Renal cortex interstitium (tissue), 11 donors: ENCODE measurements at regions not wholly inside any gene's neighbourhood (a gene's known extent, or its start where the extent isn't known, plus 50 kb on each side); places are given as distances from the start of the nearest gene placed in this dataset.

Experiments
- DNase-seq, 11 donors: peaks; one replicate each; pipeline ENCODE4 v3.0.0-alpha.2; 2013; ENCODE audit warnings: low read depth in 9 of 11, low spot score in 4 of 11; ENCODE audit errors: extremely low read depth in 1 of 11

DNA sequence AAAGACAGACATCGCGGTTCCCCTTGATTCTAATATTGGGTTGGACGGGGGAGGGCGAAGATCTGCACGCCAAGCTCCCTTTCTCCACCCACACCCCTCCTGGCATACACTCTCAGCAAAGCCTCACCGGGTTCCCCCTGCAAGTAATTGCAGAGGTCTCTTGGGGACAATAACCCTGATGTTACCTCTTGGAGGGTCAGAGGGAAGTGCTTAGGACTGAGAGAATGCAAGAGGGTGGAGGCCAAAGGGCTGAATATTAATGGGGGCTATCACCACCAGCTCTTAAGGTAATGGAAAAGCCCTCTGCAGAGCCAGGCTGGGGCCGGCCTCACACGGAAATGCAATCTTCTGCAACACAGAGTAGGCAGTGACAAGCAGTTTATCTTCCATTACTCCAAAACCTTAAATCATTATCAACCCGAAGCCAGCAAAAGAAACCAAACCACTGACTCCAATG is 344.1 kb upstream of the GATB start:
- no peak for DNase-seq

DNA sequence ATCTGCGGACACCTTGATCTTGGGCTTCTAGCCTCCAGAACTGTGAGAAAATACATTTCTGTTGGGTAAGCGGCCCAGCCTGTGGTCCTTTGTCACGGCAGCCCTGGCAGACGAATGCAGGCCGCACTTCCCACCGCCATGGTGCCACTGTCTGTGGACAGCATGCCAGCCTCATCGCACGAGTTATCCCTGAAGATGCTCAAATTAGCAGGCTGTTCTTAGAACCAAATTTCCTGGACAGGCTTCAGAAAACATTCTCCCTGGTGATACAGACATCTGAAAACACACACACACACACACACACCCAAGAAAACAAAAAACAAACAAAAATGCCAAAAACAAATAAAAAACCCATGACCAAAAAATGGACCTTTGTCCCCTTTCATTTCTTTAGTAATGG is 343.5 kb upstream of the GATB start:
- no peak for DNase-seq

DNA sequence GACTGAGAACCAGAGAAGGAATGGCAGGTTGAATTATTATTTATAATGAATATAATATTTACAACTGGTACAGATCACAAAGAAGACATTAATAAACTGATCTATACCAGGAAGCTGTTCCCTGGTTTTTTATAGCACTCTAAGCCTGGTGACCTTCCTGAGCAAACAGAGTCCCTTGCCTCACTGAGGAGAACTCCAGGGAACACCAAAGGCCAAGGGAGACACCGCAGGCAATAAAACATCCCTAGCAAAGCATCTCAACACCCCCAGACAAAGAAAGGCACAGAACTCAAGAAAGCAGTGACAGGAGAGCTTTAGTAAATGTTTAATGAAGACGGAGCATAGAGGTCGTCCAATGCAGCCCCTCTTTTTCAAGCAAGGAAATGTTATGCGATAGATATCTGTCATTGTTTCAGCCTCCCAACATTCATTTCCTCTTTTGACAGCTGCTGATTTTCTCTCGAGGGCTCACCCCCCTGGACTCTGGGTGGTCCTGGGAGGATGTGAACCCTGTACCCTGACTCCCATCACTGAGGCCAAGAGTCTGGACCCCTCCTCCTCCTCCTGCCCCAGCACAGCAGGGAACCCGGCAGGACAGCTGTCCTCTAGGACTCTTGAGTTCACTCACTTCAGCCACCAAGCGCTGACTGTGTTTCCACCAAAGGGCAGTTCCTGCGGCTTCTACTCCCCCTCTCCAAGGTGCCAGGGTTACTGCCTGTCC is 342.5 kb upstream of the GATB start:
- DNase-seq, result no peak

DNA sequence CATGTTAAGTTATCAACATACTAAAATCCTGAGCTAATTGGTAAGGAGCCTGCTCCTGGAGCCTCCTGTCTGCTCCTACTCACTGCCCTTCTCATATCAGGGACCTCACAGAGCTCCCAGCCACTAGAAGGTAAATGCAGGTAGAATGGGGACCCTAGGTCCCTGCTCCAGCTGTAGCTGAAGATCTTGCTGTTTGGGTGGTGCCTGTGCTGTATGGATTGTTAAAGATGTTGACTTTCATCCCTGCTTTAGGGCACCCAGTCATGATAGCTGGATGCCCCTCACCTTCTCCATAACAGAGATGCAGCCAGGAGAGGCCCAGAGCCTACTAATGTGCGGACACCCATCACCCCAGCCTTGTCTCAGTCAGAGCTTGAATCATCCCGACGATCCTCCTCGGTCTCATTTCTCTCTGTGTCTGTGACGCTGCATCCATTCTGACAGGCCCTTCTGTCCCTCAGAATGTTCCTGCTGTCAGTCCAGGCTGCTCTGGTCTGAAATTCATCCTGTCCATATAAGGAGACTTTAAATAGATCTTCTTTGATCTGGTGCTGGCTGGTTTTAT is 341.7 kb upstream of the GATB start:
- no peak for DNase-seq

DNA sequence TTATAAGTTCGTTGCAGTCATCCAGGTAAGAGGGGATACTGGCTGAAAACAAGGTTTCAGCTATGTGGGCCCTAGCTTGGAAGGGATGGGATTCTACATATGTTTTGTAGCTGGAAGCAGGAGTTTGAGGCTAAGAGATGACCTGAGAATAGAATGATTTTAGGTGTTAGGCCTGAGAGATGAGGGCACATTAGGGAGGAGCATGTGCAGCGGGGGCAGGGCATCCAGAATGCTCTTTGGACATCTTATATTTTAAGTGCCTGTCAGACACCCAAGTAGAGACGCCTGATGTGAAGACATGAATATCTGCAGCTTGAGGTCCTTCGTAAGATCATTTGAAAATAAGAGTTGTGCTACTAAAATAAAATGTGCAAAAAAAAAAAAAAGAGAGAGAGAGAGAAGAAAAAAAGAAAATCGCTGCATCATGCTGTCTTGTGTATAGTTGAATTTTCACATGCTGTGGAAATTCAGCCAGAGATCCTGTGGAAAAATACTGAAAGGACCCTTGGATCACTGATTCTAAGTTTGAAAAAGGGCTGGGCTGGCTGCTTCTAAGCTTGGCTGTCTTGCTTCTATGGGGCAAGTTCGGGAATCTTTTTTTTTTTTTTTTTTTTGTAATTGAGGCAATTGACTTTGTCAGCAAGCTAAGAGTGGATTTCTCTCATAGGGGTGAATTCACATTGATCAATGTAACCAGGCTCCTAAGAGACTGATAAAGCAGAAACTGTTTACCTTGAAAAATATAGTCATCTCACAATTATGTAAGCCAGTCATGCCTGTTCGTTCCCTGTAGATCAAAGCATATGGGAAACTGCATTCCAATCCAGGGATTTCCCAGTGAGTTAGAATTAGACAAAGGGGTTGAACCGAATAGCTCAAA is 341.0 kb upstream of the GATB start:
- no peak for DNase-seq

DNA sequence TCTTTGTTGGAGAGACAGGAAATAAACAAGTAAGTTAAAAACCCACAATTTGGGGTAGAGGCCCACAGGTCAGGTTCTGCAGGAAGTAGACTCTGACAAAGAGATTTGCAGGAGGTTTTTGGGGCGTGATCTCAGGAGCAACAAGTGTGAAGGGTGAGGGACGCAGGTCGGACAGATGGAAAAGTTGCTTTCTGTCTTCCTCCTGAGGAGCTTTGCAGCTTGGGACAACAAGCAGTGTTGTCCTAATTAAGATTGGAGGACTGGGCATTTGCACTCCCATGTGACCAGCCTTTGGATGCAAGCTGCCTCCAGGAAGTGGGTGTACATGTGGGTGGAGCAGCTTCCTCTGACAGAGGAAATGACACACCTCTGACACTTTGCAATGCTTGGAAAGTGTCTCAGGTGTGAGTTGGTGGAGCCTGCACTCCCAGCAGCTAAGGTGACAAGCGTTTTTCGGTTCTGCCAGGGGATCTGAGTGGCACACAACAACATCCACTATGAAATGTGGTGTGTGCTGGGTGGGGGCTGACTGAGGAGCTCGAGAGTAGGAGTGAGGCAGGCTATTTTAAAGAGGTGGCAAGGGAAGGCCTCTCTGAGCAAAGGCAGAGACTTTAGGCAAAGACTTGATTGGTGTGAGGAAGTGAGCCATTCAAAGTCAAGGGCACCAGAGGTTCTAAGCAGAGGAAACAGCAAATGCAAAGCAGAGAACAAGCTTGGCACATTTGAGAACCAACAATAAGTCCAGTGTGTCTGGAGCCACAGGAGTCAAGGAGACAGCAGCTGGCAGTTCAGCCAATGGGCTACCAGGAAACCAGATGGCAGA is 339.8 kb upstream of the GATB start:
- no peak for DNase-seq

DNA sequence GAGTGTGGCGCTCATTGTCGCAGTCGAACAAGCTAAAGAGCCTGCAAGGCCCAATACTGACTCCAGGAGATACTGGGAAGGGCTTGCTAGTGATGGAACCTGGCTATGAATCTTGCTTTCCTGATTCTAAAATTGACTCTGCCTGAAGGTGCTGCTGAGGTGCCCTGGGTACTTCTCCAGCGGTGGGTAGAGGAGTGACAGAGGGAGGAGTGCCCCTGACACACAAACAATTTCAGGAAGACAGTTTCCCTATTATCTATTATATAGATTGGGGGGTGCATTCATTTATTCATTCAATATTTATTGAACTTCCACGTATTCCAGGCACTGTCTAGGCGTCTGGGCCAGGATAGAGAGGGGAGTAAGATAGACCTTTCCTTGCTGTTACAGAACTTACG is 339.2 kb upstream of the GATB start:
- DNase-seq, result no peak

DNA sequence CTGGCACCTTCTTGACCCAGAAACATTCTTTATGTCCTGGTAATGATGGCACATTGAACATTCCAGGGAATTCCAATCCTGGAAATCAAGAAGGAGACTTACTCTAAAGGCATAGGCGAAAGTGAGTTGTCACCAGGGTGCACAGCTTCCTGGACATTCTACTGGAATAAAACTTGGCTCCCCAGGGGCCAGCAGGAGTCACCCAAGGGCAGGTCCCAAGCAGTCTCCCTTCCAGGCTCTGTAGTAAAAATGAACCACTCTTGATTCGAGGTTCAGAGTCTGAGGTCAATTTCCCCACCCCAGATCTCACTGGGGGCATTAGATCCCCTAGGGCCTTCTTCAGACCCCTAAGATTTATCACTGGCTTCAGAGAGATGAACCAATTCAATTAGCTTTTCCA is 338.7 kb upstream of the GATB start:
- no peak for DNase-seq

DNA sequence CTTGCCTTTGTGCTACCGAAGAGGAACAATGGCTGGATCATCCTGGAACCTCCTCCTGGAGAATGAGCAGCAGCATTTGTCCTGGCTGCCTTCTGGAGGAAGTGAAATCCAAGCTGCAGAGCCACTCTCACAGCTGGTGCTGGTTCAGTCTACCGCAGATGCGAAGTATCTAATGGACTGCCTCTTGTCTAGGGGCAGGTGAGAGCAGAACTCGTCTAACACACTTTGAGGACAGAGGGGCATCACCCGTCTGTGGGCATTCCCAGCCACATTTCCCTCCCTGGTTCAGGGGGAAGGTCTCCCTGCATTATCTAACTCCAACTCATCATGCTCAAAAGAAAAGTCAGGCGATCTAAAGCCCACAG is 338.2 kb upstream of the GATB start:
- no peak for DNase-seq

DNA sequence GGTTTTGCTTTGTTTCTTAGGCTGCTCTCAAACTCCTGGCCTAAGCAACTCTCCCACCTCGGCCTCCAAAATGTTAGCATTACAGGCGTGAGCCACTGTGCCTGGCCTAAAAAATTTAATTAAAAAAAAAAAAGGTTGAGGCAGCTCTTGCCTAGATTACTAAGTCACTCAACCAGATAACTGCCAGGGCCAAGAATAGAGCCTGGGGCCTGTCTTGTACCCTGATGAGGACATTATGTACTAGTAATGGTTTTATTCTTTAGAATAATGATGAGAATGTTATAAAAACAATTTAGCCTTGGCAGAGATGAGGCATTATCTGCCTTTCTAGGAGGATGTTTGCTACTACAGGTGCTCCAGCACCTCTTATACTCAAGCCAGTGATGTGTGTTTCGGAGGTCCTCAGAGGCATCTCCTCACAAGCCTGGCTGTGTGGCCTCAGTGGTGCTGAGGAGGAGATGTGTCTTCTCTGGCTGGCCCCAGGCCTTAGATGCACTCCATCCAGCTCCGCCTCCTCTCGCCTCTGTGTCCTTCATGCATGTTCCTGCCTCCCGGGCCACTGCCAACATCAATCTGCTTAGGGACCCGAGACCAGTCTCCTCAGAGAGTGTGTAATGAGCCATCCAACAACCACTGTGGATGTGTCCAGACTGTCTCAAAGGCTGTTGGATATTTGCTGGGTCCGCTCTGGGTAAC is 337.7 kb upstream of the GATB start:
- no peak for DNase-seq

DNA sequence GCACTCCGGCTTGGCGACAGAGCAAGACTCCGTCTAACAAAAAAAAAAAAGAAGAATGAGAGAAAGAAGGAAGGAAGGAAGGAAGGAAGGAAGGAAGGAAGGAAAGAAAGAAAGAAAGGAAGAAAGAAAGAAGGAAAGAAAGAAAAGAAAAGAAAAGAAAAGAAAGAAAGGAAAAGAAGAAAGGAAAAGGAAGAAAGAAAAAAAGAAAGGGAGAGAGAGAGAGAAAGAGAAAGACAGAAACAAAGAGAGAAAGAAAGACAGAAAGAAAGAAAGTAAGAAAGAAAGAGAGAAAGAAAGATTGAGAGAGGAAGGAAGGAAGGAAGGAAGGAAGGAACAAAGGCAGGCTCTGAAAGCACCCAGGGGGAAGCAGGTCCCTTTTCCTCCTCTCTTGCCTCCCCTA is 336.6 kb upstream of the GATB start:
- DNase-seq, result no peak

DNA sequence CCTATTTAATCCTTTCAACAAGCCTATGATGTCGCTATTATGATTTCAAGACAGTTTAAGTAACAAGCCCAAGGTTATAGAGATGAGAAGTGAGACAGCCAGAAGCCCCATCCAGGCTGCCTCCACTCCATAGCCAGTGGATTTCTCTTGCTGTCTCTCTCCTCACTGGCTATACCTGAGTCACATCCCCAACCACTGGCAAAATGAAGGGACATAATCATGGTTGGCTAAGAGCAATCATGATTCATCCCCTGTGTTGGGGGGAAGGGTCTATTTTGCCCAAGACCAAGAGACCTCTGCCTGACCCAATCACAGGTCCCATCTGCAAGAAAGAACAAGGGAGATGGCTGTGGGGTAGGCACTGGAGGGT is 334.9 kb upstream of the GATB start:
- no peak for DNase-seq

DNA sequence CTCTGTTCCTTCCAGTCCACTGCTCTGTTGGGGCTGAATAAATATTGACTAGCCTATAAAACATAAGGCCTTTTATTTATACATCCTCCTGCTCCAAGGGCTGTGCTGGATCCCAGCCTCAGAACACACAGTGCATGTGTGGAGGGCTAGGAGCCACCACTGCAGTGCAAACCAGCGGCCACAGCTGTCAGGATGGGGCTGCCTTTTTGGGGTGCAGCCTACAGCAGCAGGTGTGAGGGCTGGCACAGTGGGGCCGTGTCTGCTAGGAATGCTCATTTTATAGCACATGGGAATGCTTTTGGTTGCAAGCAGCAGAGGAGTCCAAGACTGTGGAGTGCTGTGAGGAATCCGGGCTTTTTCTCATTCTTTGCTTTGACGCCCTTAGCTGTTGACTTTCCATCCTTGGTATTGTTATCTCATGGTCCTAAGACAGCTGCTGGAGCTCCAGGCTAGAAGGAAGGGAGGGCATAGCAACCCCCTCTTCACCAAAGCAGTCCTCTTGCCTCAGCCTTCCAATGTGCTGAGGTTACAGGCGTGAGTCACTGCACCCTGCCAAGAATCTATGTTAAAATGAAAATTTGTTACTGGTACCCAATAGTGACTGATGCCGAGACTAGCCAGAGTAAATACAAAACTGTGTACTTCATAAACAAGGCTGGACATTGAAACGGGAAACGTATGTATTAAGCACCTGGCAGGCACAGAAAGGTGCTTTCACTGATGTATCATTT is 334.3 kb upstream of the GATB start:
- no peak for DNase-seq

DNA sequence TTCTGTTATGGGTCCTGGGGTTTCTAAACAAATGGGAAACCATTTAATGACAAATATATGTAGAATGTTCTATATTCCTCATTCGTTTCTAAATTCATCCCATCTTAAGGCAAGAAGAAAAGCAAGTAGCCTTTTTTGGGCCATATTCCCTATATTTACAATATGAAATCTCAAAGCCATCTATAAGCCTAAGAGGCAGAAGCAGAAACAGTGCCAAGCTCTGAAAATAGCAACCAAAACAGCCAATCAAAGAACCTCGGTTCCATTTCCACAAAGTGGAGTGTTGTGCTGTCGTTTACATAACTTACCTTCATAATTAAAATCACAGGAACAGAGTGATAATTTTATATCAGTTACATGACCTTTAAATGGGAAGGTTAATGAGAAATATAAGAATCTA is 330.6 kb upstream of the GATB start:
- DNase-seq, result no peak

DNA sequence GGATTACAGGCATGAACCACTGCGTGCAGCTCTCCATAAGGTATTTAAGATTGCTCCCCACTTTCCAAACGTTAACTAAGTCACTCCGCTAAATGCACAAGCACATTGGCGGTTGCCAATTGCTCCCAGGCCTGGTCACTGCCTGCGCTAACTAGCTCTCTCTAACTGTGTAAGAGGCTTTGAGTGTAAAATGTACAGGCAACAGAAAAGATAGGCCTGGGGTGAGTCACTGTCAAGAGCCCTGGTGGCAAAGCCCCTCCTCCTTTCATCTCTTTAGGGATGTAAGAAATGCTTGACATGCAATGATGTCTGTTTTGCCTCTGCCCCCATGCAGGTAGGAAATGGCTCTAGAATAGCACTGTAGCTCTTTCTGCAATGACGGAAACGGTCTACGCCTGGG is 329.7 kb upstream of the GATB start:
- no peak for DNase-seq

DNA sequence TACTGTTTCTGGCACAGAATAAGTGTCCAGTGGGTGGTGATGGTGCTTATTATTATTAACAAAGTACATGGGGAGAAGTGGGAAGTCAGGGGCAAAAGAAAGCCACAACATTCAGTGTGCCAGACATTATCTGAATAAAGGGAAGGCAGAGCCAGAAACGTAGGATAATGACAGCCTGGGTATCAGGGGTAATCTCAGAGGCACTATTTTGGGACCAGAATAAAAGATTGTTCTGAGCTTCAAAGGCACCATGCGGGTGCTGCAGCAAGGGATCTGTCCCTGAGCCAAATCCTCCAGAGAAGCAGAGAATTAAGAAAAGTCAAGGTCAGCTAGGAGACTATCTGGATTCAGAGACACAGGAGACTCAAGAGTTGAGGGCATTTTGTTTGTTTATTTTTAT is 328.8 kb upstream of the GATB start:
- no peak for DNase-seq

DNA sequence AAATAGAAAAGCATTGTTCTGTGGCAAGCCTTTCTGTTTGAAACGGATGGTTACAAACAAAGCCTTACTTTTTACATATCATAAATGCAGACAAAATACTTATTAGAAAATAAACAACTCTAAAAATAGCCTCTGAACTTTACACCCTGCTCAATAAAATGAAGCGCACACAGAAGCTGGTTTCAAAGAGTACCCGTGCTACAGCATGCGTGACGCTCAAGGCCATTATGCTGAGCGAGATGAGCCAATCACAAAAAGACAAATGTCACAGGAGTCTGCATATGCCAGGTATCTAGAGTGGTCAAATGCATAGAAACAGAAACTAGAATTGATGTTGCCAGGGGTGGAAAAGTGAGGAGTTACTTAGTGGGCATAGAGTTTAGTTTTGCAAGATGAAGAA is 326.5 kb upstream of the GATB start:
- DNase-seq, result no peak

DNA sequence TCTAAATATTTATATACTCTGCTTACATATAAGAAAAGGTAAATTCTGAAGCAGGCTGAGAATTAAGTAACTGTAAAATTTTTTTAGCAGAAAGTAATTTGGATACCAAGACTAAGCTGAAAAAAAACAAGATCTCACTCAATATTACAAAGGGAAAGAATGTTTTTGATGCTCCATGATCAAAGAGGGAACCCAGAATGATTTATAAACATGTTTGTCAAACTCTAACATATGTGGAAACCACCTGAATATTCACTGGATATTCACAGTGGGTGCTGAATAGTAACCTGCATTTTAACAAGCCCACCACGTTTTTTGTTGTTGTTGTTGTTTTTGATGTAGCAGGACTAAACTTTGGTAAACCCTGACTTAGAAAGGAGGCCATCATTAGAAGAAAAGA is 324.9 kb upstream of the GATB start:
- DNase-seq, result no peak
